Stimulated activated CD4-positive, alpha-beta T cell treated with anti-CD3 and anti-CD28 coated beads, Interleukin-12 subunit alpha, Interleukin-12 subunit beta, amount 100 ng/mL, for 4 hours (primary cell): ENCODE measurements at regions not wholly inside any gene's neighbourhood (a gene's known extent, or its start where the extent isn't known, plus 50 kb on each side); places are given as distances from the start of the nearest gene placed in this dataset.
"Not testable (repeated sequence)": the region's sequence is repeated elsewhere in the genome, so short reads cannot be mapped to it uniquely, and the experiment has no call there.

Experiments
- DNase-seq: peaks from one replicate; pipeline ENCODE4 v3.0.0-alpha.2; 2020

DNA sequence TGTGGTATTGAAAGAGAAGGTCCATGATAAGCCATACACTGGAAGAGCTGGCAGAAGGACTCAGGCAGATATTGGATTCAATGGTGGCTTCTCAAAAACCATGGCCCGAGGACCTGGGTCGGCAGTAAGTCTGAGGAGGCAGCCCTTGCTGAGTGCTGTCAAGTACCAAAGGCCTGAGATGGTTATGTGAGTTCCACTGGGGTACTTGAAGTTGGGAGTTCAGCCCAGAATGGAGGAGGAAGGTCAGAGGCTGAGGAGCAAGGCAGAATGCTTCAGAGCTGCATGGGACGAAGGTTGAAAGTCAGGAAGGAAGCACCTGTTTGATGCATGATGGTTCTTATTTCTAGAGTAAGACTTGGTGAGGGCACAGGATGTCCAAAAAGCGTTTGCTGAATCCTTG lies 194.9 kb downstream of the DIRAS2 start:
- DNase-seq, result no peak

DNA sequence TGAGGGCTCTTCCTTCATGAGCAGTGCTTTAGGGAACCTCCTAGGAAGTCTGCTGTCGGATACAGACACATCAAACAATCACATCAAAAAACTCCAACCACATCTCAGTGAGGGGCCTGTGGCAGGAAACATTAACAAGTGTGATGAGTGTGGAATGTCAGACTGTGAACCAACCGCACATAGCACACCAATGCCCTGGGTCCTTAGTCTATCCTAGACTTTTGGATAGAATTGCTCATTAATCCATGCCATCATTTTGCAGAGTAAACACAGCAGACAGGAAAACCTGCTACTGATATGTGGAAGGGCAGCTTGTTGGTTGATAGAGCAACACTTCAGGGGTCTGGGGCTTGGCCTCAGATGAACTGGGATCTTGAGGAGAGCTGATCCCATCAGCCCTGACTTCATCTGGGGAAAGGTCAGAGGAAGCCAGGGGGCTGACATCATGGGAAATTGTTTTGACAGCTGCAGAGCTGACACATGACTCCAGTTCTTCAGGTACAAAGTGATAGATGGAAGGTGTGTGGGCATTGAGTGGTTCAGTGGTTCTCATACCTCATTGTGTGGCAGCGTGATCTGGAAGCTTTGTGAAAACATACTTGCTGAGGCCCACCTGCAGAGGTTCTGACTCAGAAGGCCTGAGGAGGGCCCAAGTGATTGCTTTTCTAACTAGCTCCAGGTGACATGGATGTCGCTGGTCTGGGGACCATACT lies 193.3 kb downstream of the DIRAS2 start:
- DNase-seq, result no peak

GRCh38 chr9:90451804-90452203 lies 190.8 kb downstream of the DIRAS2 start:
- DNase-seq, result no peak

DNA sequence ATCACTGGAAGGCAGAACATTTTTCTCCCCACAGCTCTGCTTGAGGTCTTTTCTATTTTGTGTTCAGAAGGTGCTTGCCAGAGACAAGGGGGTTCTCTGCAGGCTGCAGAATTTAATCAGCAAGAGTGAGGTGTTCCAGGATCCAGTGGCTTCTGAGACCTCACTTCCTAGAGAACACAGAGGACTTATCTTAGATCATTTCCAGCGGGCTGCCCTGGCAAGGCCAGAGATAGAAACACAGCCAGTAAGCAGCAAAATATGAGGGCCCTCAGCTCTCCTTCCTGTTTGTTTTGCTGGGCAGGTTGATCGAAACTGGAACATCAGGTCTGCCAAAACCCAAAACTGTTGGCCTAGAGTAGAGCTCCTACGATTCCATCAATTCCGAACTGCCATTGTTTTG lies 187.3 kb downstream of the DIRAS2 start:
- no peak for DNase-seq

DNA sequence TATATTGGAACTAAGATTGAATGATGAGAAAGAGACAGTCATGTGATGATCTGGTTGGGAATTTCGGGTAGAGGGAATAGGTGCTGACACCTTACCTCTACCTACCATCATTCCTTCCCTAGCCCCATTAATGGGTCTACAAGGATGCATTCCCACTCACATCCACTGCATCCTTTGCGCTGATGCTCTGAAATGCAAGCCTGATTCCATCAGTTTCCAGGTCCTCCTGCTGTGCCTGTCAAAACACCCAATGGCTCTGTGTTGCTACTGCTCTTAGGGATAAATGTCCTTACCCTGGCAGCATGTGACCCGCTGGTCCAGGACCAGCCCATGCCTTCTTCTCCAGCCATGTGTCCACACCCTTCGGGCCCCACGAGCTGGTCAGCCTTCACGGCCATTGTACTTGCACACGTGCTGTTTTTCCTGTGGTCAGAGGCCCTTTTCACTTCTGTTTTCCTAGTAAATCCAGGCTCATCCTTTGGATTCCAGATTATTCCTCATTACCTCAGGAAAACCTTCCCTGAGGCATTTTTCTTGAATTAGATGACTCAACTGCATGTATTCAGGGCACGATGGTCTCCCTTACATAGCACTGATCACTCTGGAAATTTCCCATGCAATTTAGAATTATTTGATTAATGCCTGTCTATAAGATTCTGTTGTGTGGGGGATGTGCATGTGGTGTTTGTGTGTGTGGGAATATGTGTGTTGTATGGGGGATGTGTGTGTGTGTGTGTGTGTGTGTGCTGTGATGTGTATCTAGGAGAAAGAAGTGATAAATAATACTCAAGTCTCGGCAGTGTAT lies 185.0 kb downstream of the DIRAS2 start:
- no peak for DNase-seq

GRCh38 chr9:90458485-90458884 lies 184.1 kb downstream of the DIRAS2 start:
- no peak for DNase-seq

GRCh38 chr9:90459321-90459720 lies 183.3 kb downstream of the DIRAS2 start:
- no peak for DNase-seq

DNA sequence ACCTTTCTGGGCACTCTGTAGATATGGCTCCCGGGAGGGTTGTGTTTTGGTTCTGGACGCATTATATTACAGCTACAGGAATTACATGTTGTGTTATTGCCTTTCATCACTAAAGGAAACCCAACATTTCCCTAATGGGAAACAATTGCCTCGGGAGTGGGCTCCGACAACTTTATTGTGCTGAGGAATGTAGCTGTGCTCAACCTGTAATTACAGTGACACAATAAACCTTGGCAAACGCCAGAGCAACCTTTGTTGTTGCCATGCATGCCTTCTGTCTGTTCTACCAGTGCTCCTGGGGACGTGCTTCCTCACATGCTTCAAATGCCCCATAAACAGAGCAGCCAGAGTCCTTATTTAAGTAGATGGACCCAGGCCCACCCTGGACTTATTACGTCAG lies 182.4 kb downstream of the DIRAS2 start:
- no peak for DNase-seq

DNA sequence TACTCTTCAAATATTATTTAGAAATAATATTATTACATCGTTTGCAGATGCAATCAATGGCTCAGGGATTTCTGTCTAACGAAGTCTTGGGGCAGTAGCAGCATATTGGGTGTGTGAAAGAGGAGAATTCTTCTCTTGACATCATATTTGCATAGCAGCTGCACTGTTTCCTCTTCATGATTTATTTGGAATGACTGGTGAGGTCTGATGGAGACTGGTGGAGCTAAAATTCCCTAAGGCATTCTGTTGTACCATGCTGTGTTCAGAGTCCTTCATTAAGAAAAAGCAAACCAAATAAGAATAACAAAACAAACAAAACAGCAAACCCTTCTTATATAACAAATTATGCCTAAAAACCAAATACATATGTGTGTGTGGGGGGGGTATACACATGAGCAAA lies 177.6 kb downstream of the DIRAS2 start:
- DNase-seq, result no peak

- DNase-seq, result no peak
These were observed 176.2 kb downstream of the DIRAS2 start for GRCh38 chr9:90466441-90466840.

GRCh38 chr9:90469435-90469834 lies 173.2 kb downstream of the DIRAS2 start:
- no peak for DNase-seq

GRCh38 chr9:90469865-90470387 lies 172.7 kb downstream of the DIRAS2 start:
- DNase-seq, result no peak

GRCh38 chr9:90476058-90476457 lies 166.6 kb downstream of the DIRAS2 start:
- no peak for DNase-seq

- DNase-seq, result no peak
These were observed 165.1 kb downstream of the DIRAS2 start for GRCh38 chr9:90477535-90477934.

GRCh38 chr9:90478821-90479220 lies 163.8 kb downstream of the DIRAS2 start:
- DNase-seq, result no peak

DNA sequence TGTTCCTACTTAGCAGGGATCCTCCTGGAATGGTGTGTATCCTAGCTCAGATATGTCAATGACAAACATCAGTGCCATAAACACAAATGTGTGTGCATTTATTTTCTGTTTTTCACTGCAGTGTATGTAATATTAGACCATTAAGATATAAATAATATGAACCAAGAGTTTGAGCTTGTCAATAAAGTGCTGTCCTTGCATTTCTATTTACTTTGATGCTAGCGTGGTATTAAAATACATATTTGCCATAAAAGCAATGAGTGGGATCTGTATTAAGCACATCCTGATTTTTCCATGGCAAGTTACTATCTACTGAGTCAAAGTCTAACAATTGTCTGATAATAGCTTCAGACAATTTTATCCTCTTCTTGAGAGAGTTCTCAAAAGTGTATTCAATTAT lies 157.6 kb downstream of the DIRAS2 start:
- DNase-seq, result no peak

DNA sequence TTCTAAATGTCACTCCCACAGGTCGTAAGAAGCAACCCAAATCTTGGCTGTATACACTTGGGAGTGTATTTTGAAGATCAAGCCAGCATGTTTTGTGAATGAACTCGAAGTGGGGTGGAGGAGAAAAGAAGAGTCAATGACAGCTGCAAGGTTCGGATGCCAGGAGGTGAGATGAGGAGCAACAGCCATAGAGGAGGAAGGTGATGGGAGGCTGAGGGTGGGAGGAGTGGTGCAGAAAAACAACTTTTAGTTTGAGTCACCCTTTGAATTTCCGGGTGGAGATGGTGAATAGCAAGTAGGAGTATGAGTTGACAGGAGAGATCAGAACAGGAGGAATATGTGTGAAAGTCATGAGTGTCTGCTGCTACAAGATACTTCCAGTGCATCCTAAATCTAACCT lies 153.6 kb downstream of the DIRAS2 start:
- DNase-seq, result no peak

- DNase-seq, result no peak
These were observed 142.9 kb downstream of the DIRAS2 start for GRCh38 chr9:90499761-90500160.

DNA sequence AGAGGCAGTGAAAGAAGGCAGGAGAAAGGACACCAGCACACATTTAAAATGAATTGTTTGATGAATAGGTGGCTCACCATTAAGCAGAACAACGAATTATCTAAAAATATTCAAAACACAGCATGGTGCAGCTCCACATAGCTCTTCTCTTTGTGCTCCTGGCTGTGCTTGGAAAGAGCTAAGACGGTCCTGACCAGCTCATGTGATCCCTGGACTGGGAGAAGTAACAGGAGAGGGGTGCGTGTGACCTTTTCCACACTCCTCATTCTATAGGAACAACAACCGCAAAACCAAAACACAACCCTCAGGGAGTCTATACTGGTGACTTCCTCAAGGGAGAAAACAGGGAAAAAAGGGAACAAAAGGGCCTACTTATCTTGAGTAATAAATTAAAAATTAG lies 140.5 kb downstream of the DIRAS2 start:
- no peak for DNase-seq

DNA sequence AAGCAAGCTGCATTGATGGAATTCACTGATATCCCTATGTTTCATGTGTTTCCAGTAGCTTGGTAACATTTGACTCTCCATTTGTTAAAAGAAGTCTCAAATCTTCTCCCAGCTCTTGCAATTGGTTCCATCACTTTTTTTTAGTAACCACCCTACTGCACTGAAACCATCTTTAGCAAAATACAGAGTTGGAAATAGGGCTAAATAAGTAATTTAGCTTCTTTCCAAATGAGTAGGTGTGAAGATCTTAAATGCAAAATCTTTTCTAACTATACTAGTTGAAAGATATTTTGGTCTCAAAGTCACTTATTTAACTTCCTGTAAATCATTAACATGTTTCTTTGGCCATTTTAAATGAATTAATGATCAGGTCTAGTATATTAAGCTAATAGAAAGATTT lies 138.1 kb downstream of the DIRAS2 start:
- DNase-seq, result no peak

DNA sequence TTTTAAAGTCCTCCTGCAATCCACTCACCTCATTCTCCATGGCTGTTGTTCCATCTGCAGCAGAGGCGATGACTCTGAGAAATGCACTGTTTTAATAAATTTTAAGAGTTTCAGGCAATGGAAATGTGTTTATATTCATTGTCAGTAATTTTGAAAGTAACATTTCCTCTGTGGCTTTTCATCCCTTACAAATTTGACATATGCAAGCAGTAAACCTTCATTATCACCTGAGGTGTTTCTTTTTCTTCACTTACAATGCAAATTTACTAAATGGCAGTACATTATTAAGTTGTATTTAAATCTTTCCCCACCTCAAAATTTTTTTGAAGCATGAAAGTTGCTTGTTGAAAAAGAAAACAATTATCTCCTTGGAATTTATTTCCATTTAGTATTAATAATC lies 136.9 kb downstream of the DIRAS2 start:
- DNase-seq, result no peak

- not testable (repeated sequence) for DNase-seq
These were observed 136.2 kb downstream of the DIRAS2 start for GRCh38 chr9:90506402-90506801.

DNA sequence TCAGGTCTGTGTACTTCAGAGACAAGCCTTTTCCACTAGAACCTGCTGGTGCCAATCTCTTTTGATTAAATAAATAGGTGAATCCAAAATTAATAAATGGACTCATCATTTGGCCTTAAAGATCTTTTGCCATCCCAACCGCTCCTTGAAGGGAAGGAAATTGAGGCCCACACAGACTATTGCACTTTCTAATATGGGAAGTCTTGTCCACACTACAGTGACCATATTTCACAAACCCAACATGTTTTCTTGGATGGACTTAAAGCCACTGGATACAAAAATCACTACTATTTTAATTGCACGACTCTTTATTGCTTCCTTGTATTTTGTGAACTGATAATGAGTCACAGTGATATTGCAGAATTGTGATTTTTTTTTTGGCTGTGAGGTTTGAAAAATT lies 135.0 kb downstream of the DIRAS2 start:
- DNase-seq, result no peak

GRCh38 chr9:90508940-90509339 lies 133.7 kb downstream of the DIRAS2 start:
- DNase-seq, result no peak
